AG09319 (cell line): ENCODE measurements at regions not wholly inside any gene's neighbourhood (a gene's known extent, or its start where the extent isn't known, plus 50 kb on each side); places are given as distances from the start of the nearest gene placed in this dataset.

ENCODE experiments used
- DNase-seq: peaks from one replicate; pipeline ENCODE4 v3.0.0-alpha.2; 2010; ENCODE audit warnings: low read depth; ENCODE audit errors: extremely low read depth
- CTCF ChIP-seq: IDR thresholded peaks from 2 replicates; pipeline ENCODE4 v1.5.1; 2011; ENCODE audit warnings: low read depth, mild to moderate bottlenecking, inconsistent platforms, low read length, moderate library complexity

- no peak for TF ChIP-seq CTCF
- no peak for DNase-seq
Measured at GRCh38 chrX:13179586-13179985, 135.2 kb upstream of the FAM9C start.

GRCh38 chrX:13179100-13179499 lies 134.7 kb upstream of the FAM9C start:
- DNase-seq = no peak
- TF ChIP-seq CTCF = no peak

- TF ChIP-seq CTCF = no peak
- DNase-seq = no peak
Measured at GRCh38 chrX:13177921-13178566, 133.6 kb upstream of the FAM9C start.

GRCh38 chrX:13175056-13175455 lies 130.6 kb upstream of the FAM9C start:
- no peak for DNase-seq
- TF ChIP-seq CTCF = no peak

- no peak for TF ChIP-seq CTCF
- no peak for DNase-seq
Measured at GRCh38 chrX:13170966-13171558, 126.6 kb upstream of the FAM9C start.

- no peak for DNase-seq
- TF ChIP-seq CTCF = no peak
Measured at GRCh38 chrX:13169684-13170083, 125.3 kb upstream of the FAM9C start.

GRCh38 chrX:13168269-13168668 lies 123.8 kb upstream of the FAM9C start:
- no peak for DNase-seq
- TF ChIP-seq CTCF = no peak
